Ishikawa (cell line): ENCODE measurements at regions not wholly inside any gene's neighbourhood (a gene's known extent, or its start where the extent isn't known, plus 50 kb on each side); places are given as distances from the start of the nearest gene placed in this dataset.

ENCODE experiments used
- CEBPB ChIP-seq: IDR thresholded peaks from 2 replicates; pipeline ENCODE4 v1.6.1; 2012
- CREB1 ChIP-seq: IDR thresholded peaks from 2 replicates; pipeline ENCODE4 v1.6.1; 2012; ENCODE audit warnings: low read depth
- EGR1 ChIP-seq: IDR thresholded peaks from 2 replicates; pipeline ENCODE4 v1.6.1; 2012
- EP300 ChIP-seq: IDR thresholded peaks from 2 replicates; pipeline ENCODE4 v1.6.1; 2012; ENCODE audit warnings: borderline replicate concordance
- FOXM1 ChIP-seq: IDR thresholded peaks from 2 replicates; pipeline ENCODE4 v1.6.1; 2012; ENCODE audit warnings: low read depth, borderline replicate concordance
- NFIC ChIP-seq: IDR thresholded peaks from 2 replicates; pipeline ENCODE4 v1.6.1; 2012
- RAD21 ChIP-seq: IDR thresholded peaks from 2 replicates; pipeline ENCODE4 v1.6.1; 2012; ENCODE audit warnings: low read depth
- TAF1 ChIP-seq: IDR thresholded peaks from 2 replicates; pipeline ENCODE4 v1.6.1; 2012; ENCODE audit warnings: low read depth, mild to moderate bottlenecking
- TCF12 ChIP-seq: IDR thresholded peaks from 2 replicates; pipeline ENCODE4 v1.6.1; 2012; ENCODE audit warnings: low read depth
- TEAD4 ChIP-seq: IDR thresholded peaks from 2 replicates; pipeline ENCODE4 v1.6.1; 2012
- YY1 ChIP-seq: IDR thresholded peaks from 2 replicates; pipeline ENCODE4 v1.6.1; 2012; ENCODE audit warnings: low read depth
- ZBTB7A ChIP-seq: IDR thresholded peaks from 2 replicates; pipeline ENCODE4 v1.6.1; 2012; ENCODE audit warnings: low read depth
- TF ChIP-seq, protein P1 (sequence below): IDR thresholded peaks from 2 replicates; pipeline ENCODE4 v1.6.1; 2012
- TF ChIP-seq, protein P2 (sequence below): IDR thresholded peaks from 2 replicates; pipeline ENCODE4 v1.6.1; 2012; ENCODE audit warnings: low read depth, mild to moderate bottlenecking
- TF ChIP-seq, protein P3 (sequence below): IDR thresholded peaks from 2 replicates; pipeline ENCODE4 v1.6.1; 2012

DNA sequence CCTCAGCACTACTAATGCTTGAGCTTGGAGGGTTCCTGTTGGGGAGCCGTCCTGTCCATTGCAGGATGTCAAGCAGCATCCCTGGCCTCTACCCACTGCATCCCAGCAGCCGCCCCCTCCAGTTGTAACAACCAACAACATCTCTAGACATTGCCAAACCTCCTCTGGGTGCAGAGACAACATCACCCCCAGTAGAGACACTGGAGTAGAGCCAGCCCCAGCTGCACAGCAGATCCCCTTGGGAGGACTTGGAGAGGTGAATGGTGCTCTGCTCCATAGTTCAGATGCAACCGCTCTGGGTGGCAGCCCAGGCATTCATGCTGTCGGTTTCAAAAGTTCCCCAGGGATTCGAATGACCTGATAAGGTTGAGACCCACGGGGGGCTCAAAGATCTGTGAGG is 259.0 kb downstream of the MN1 start:
- TF ChIP-seq TCF12 = no peak
- TF ChIP-seq CEBPB = no peak

DNA sequence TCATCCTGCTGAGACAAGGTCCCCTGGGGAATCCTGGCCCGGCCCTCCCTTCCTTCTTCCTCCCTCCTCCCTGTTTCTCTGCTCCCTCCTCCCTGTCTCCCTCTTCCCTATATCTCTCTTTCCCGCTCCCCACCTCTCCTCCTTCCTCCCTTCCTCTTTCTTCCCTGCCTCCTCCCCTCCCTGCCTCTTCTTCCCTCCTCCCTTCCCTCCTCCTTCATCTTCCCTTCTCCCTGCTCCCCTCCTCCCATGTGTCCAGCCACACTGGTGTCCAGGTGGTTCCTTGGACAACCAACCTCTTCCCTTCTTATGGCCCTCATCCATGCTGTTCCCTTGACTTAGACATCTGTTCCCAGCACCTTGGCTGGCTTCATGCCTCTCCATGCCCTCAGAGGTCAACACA is 258.1 kb downstream of the MN1 start:
- no peak for TF ChIP-seq RAD21
- TF ChIP-seq EP300 = no peak
- TF ChIP-seq, protein P1, sequence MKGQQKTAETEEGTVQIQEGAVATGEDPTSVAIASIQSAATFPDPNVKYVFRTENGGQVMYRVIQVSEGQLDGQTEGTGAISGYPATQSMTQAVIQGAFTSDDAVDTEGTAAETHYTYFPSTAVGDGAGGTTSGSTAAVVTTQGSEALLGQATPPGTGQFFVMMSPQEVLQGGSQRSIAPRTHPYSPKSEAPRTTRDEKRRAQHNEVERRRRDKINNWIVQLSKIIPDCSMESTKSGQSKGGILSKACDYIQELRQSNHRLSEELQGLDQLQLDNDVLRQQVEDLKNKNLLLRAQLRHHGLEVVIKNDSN = no peak
- no peak for TF ChIP-seq CREB1
- TF ChIP-seq TCF12 = no peak
- TF ChIP-seq TAF1 = no peak
- TF ChIP-seq TEAD4 = no peak
- no peak for TF ChIP-seq YY1
- TF ChIP-seq, protein P2, sequence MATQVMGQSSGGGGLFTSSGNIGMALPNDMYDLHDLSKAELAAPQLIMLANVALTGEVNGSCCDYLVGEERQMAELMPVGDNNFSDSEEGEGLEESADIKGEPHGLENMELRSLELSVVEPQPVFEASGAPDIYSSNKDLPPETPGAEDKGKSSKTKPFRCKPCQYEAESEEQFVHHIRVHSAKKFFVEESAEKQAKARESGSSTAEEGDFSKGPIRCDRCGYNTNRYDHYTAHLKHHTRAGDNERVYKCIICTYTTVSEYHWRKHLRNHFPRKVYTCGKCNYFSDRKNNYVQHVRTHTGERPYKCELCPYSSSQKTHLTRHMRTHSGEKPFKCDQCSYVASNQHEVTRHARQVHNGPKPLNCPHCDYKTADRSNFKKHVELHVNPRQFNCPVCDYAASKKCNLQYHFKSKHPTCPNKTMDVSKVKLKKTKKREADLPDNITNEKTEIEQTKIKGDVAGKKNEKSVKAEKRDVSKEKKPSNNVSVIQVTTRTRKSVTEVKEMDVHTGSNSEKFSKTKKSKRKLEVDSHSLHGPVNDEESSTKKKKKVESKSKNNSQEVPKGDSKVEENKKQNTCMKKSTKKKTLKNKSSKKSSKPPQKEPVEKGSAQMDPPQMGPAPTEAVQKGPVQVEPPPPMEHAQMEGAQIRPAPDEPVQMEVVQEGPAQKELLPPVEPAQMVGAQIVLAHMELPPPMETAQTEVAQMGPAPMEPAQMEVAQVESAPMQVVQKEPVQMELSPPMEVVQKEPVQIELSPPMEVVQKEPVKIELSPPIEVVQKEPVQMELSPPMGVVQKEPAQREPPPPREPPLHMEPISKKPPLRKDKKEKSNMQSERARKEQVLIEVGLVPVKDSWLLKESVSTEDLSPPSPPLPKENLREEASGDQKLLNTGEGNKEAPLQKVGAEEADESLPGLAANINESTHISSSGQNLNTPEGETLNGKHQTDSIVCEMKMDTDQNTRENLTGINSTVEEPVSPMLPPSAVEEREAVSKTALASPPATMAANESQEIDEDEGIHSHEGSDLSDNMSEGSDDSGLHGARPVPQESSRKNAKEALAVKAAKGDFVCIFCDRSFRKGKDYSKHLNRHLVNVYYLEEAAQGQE = no peak
- TF ChIP-seq FOXM1 = no peak
- no peak for TF ChIP-seq EGR1
- TF ChIP-seq NFIC = no peak
- TF ChIP-seq, protein P3, sequence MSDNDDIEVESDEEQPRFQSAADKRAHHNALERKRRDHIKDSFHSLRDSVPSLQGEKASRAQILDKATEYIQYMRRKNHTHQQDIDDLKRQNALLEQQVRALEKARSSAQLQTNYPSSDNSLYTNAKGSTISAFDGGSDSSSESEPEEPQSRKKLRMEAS = no peak
- no peak for TF ChIP-seq ZBTB7A

DNA sequence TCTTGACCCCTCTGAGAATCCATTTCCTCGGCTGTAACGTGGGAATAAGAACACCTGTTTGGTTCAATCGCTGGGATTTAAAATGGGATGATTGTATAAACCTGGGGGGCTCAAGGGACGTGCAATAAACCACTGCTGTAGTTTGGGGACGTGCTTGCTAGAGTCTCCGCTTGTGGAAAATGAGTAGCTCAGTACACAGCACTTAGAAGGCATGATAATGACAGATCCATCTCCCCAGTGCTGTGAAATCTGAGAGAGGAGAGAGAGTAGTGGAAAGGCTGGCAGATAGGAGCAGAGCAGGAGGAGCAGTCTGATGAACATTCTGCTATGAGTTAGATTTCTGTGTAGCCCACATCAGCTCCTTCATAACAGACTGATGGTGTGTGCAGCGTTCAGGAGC is 256.5 kb downstream of the MN1 start:
- no peak for TF ChIP-seq CEBPB
- no peak for TF ChIP-seq TAF1
- TF ChIP-seq EGR1 = no peak
- TF ChIP-seq TEAD4 = no peak
- TF ChIP-seq, protein P2 = no peak
- no peak for TF ChIP-seq ZBTB7A
- no peak for TF ChIP-seq RAD21
- TF ChIP-seq, protein P3 = no peak
- TF ChIP-seq TCF12 = no peak

DNA sequence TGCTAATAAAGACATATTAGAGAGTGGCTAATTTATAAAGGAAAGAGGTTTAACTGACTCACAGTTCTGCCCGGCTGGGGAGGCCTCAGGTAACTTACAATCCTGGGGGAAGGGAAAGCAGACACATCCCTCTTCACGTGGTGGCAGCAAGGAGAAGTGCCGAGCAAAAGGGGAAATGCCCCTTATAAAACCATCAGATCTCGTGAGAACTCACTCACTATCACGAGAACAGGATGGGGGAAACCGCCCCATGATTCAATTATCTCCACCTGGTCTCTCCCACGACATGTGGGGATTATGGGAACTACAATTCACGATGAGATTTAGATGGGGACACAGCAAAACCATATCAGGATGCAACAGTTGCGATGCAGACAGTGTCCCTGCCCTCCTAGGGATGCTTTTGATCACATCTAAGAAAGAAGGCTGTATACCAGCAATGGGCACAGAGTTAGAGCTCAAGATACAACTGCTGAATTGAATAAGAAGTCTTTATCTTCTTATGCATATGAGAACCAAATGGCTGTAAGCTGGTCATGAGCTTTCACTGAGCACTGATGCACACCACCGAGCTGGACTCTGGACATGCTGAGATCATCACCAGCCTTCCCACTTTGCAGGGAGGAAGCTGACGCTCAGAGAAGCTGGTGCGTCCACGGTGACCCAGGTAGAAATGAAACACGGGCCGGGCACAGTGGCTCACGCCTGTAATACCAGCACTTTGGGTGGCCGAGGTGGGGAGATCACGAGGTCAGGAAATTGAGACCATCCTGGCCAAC is 255.2 kb downstream of the MN1 start:
- TF ChIP-seq EP300 (no peak), CREB1 (no peak), YY1 (no peak), FOXM1 (no peak), RAD21 (no peak)

DNA sequence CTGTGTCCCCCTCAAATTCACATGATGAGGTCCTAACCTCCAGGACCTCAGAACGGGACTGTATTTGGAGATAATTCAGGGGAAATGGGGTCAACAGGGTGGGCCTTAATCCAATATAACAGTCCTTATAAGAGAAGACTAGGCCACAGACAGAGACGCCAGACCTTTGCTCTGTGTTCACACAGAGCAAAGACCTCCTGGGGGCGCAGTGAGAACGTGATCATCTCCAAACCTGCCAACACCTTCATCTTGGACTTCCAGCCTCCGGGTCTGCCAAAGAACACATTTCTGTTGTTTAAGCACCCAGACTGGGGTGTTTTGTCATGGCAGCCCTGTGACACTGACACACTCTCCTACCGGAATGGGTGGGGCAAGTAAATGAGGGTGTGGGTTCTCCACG is 250.2 kb downstream of the MN1 start:
- TF ChIP-seq CREB1 (no peak), TEAD4 (no peak), TCF12 (no peak), CEBPB (no peak), RAD21 (no peak), EP300 (no peak), NFIC (no peak), TAF1 (no peak), EGR1 (no peak), ZBTB7A (no peak), FOXM1 (no peak), YY1 (no peak)
- TF ChIP-seq, protein P2 = no peak
- TF ChIP-seq, protein P3 = no peak
- TF ChIP-seq, protein P1 = no peak
